IMR-90 (cell line): ENCODE measurements at regions not wholly inside any gene's neighbourhood (a gene's known extent, or its start where the extent isn't known, plus 50 kb on each side); places are given as distances from the start of the nearest gene placed in this dataset.

Source experiments
- ATAC-seq: fragments of 200-7000 bp; cut with Tn5 transposase; 2 replicates; pipeline ENCODE4 v1.9.1; 2020; ENCODE audit warnings: low read depth, mild to moderate bottlenecking, moderate library complexity
- BruUV-seq: library from RNA; stranded (reverse); fragments of 400-500 nt; replicated peaks from 2 replicates; lab custom pipeline; 2021; lab: Mats Ljungman, UMichigan
- CTCF ChIA-PET: fragments of 300-600 bp; formaldehyde crosslinking; extraction: SDS; loops from one replicate; lab custom pipeline; 2021; ENCODE audit warnings: antibody characterized with exemption; lab: Yijun Ruan, JAX
- POLR2A ChIA-PET: fragments of 300-600 bp; sonication (Branson Sonifier 250); formaldehyde crosslinking; loops from one replicate; lab custom pipeline; 2022; ENCODE audit warnings: antibody characterized with exemption; ENCODE audit not compliant: unreplicated experiment; lab: Charles Lee
- DNase-seq: peaks from one replicate; pipeline ENCODE4 v3.0.0; 2013
- H2AFZ ChIP-seq: replicated peaks from 2 replicates; pipeline ENCODE3; 2013; ENCODE audit warnings: low read length, mild to moderate bottlenecking; ENCODE audit not compliant: poor library complexity
- H2AK5ac ChIP-seq: 2 replicates; pipeline ENCODE4 v1.6.1; 2013; ENCODE audit warnings: low read depth, low read length, inconsistent platforms
- H2AK9ac ChIP-seq: replicated peaks from 2 replicates; pipeline ENCODE3; 2013; ENCODE audit warnings: mild to moderate bottlenecking, low read depth, low read length, moderate library complexity; ENCODE audit not compliant: poor library complexity
- H2BK120ac ChIP-seq: 2 replicates; pipeline ENCODE4 v1.6.1; 2013; ENCODE audit warnings: low read depth, low read length, inconsistent platforms
- H2BK15ac ChIP-seq: 3 replicates; pipeline ENCODE4 v1.6.1; 2013; ENCODE audit warnings: low read depth, low read length, inconsistent platforms
- H2BK20ac ChIP-seq: 2 replicates; pipeline ENCODE4 v1.6.1; 2013; ENCODE audit warnings: low read depth, mild to moderate bottlenecking, inconsistent platforms, low read length, moderate library complexity
- H2BK5ac ChIP-seq: 2 replicates; pipeline ENCODE4 v1.6.1; 2013; ENCODE audit warnings: mild to moderate bottlenecking, low read depth, low read length, inconsistent platforms; ENCODE audit not compliant: poor library complexity, severe bottlenecking
- H3K14ac ChIP-seq: replicated peaks from 2 replicates; pipeline ENCODE4 v1.6.1; 2013; ENCODE audit warnings: low read depth, low read length, inconsistent platforms
- H3K18ac ChIP-seq: 2 replicates; pipeline ENCODE4 v1.6.1; 2013; ENCODE audit warnings: low read depth, low read length, control low read depth
- H3K23ac ChIP-seq: 2 replicates; pipeline ENCODE4 v1.6.1; 2013; ENCODE audit warnings: low read depth, low read length, inconsistent platforms
- H3K27ac ChIP-seq: 2 replicates; pipeline ENCODE4 v1.5.1; 2013; ENCODE audit warnings: mild to moderate bottlenecking, control low read depth, low read length; ENCODE audit not compliant: insufficient read depth
- H3K27me3 ChIP-seq: 2 replicates; pipeline ENCODE4 v1.6.1; 2013; ENCODE audit warnings: low read length; ENCODE audit not compliant: control insufficient read depth, insufficient read depth
- H3K36me3 ChIP-seq: 2 replicates; pipeline ENCODE4 v1.6.1; 2013; ENCODE audit warnings: low read length, mixed read lengths; ENCODE audit not compliant: control insufficient read depth, insufficient read depth
- H3K4ac ChIP-seq: 2 replicates; pipeline ENCODE4 v1.6.1; 2013; ENCODE audit warnings: low read depth, low read length, inconsistent platforms
- H3K4me1 ChIP-seq: 2 replicates; pipeline ENCODE4 v1.6.1; 2013; ENCODE audit warnings: low read length, mixed read lengths; ENCODE audit not compliant: control insufficient read depth, insufficient read depth
- H3K4me2 ChIP-seq: 2 replicates; pipeline ENCODE4 v1.6.1; 2013; ENCODE audit warnings: low read depth, mild to moderate bottlenecking, control low read depth, low read length, moderate library complexity
- H3K4me3 ChIP-seq: 2 replicates; pipeline ENCODE4 v1.5.1; 2013; ENCODE audit warnings: low read depth, mild to moderate bottlenecking, control low read depth, low read length, moderate library complexity; ENCODE audit not compliant: insufficient read depth
- H3K56ac ChIP-seq: 2 replicates; pipeline ENCODE4 v1.6.1; 2013; ENCODE audit warnings: low read length, inconsistent platforms; ENCODE audit not compliant: insufficient read depth; ENCODE audit errors: extremely low read depth
- H3K79me1 ChIP-seq, 2 experiments: 2 replicates each; pipeline ENCODE4 v1.6.1; 2013; ENCODE audit warnings: low read length in 2 of 2, inconsistent platforms in 1 of 2, low read depth in 1 of 2
- H3K9ac ChIP-seq: 2 replicates; pipeline ENCODE4 v1.6.1; 2013; ENCODE audit warnings: low read depth, low read length, control low read depth
- H3K9me1 ChIP-seq: 2 replicates; pipeline ENCODE4 v1.6.1; 2013; ENCODE audit warnings: low read length, inconsistent platforms; ENCODE audit not compliant: insufficient read depth
- H3K9me3 ChIP-seq: 2 replicates; pipeline ENCODE4 v1.6.1; 2013; ENCODE audit warnings: low read length; ENCODE audit not compliant: control insufficient read depth, insufficient read depth
- H4K20me1 ChIP-seq: 2 replicates; pipeline ENCODE4 v1.6.1; 2013; ENCODE audit warnings: low read length, inconsistent platforms; ENCODE audit not compliant: insufficient read depth
- H4K5ac ChIP-seq: 2 replicates; pipeline ENCODE4 v1.6.1; 2013; ENCODE audit warnings: mild to moderate bottlenecking, low read depth, low read length, control low read depth
- H4K8ac ChIP-seq, 2 experiments: 2 replicates each; pipeline ENCODE4 v1.6.1; 2013; ENCODE audit warnings: low read depth in 2 of 2, low read length in 2 of 2, control low read depth in 1 of 2, inconsistent platforms in 1 of 2
- H4K91ac ChIP-seq: 2 replicates; pipeline ENCODE4 v1.6.1; 2013; ENCODE audit warnings: low read depth, low read length, inconsistent platforms; ENCODE audit not compliant: insufficient read depth
- BHLHE40 ChIP-seq: fragments of 150-350 bp; IDR thresholded peaks from 2 replicates; pipeline ENCODE4 v1.6.1; 2016; ENCODE audit warnings: mild to moderate bottlenecking, low read depth, low read length
- CEBPB ChIP-seq: IDR thresholded peaks from 2 replicates; pipeline ENCODE4 v1.6.1; 2012; ENCODE audit warnings: low read depth, low read length, improper control_type of control experiment
- CHD1 ChIP-seq: IDR thresholded peaks from 2 replicates; pipeline ENCODE4 v1.6.1; 2012; ENCODE audit warnings: low read depth, low read length, improper control_type of control experiment
- CTCF ChIP-seq: conservative IDR thresholded peaks from 2 replicates; pipeline ENCODE4 v1.5.1; 2012; ENCODE audit warnings: mild to moderate bottlenecking, low read depth, low read length, improper control_type of control experiment
- ELK1 ChIP-seq: fragments of 150-350 bp; IDR thresholded peaks from 2 replicates; pipeline ENCODE4 v1.6.1; 2016; ENCODE audit warnings: low read depth, mild to moderate bottlenecking, low read length, moderate library complexity, borderline replicate concordance
- FOS ChIP-seq: fragments of 150-350 bp; IDR thresholded peaks from 2 replicates; pipeline ENCODE4 v1.6.1; 2016; ENCODE audit warnings: low read depth, low read length
- MAFK ChIP-seq: IDR thresholded peaks from 2 replicates; pipeline ENCODE4 v1.6.1; 2012; ENCODE audit warnings: low read depth, low read length, improper control_type of control experiment
- MAZ ChIP-seq: IDR thresholded peaks from 2 replicates; pipeline ENCODE4 v1.6.1; 2012; ENCODE audit warnings: low read depth, mild to moderate bottlenecking, low read length, improper control_type of control experiment, moderate library complexity, borderline replicate concordance
- MXI1 ChIP-seq: IDR thresholded peaks from 2 replicates; pipeline ENCODE4 v1.6.1; 2012; ENCODE audit warnings: low read depth, mild to moderate bottlenecking, low read length, moderate library complexity, borderline replicate concordance
- NFE2L2 ChIP-seq: fragments of 150-350 bp; IDR thresholded peaks from 2 replicates; pipeline ENCODE4 v1.6.1; 2016; ENCODE audit warnings: low read depth, mild to moderate bottlenecking, low read length
- POLR2A ChIP-seq: IDR thresholded peaks from 2 replicates; pipeline ENCODE4 v1.6.1; 2012; ENCODE audit warnings: mild to moderate bottlenecking, low read depth, low read length
- RAD21 ChIP-seq: IDR thresholded peaks from 2 replicates; pipeline ENCODE4 v1.6.1; 2012; ENCODE audit warnings: low read length, improper control_type of control experiment
- RCOR1 ChIP-seq: IDR thresholded peaks from 2 replicates; pipeline ENCODE4 v1.6.1; 2012; ENCODE audit warnings: mild to moderate bottlenecking, low read length, improper control_type of control experiment; ENCODE audit not compliant: insufficient replicate concordance
- RFX5 ChIP-seq: IDR thresholded peaks from 2 replicates; pipeline ENCODE4 v1.8.0; 2012; ENCODE audit warnings: low read depth, mild to moderate bottlenecking, low read length, moderate library complexity
- SMC3 ChIP-seq: fragments of 150-350 bp; IDR thresholded peaks from 2 replicates; pipeline ENCODE4 v1.6.1; 2016; ENCODE audit warnings: low read depth, mild to moderate bottlenecking, antibody characterized with exemption, low read length, moderate library complexity
- USF2 ChIP-seq: fragments of 150-350 bp; IDR thresholded peaks from 2 replicates; pipeline ENCODE4 v1.6.1; 2017; ENCODE audit warnings: mild to moderate bottlenecking, antibody characterized with exemption, low read length, low read depth
- WGBS, 2 experiments: methylation state at CpG; one replicate each; pipeline versions ENCODE4 v1.1.5 to v1.1.7; 2013; ENCODE audit warnings: missing lambda C conversion rate in 2 of 2; ENCODE audit not compliant: insufficient read length in 1 of 2; ENCODE audit errors: extremely low coverage in 2 of 2; 5-methylcytosine and 5-hydroxymethylcytosine counted together
- dilution Hi-C: fragments of 300-500 bp; cut with HindIII; formaldehyde crosslinking; loops from one replicate; pipeline ENCODE4 v1.14.3; 2018; ENCODE audit warnings: low sequenced_read_pairs; ENCODE audit not compliant: unreplicated experiment
- in situ Hi-C: fragments of 300-500 bp; cut with MboI; formaldehyde crosslinking; loops from 3 replicates; pipeline ENCODE4 v1.14.3; 2019; ENCODE audit warnings: low sequenced_read_pairs, inconsistent platforms, mixed read lengths
- intact Hi-C: fragments of 100-400 bp; cut with micrococcal nuclease; formaldehyde crosslinking; loops from 2 replicates; pipeline ENCODE4 v1.10.0; 2022

DNA sequence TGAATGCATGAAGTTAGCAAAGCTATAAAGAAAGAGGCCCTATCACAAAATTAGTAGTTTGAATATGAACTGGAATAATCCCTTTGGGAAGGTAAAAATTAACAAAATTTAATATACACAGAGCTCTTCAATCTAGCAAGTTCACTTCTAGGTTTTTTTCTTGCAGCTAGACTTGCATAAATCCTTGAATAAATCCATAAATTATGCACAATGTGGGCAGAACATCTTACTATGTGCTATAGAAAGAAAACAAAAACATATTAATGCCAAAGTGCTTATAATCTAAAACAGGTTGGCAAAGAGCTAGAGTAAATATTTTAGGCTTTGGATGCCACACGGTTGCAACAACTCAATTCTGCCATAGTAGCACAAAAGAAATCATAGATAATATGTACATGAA, 138.5 kb upstream of the FREM1 start:
- CTCF ChIA-PET: no interaction called here
- dilution Hi-C loops (no loop called here), in situ Hi-C loops (no loop called here), intact Hi-C loops (no loop called here)
- no peak overlapping the region for H2AFZ ChIP-seq
- no peak overlapping the region for H4K5ac ChIP-seq
- no peak overlapping the region for H3K18ac ChIP-seq
- H3K23ac ChIP-seq: no peak overlapping the region
- H3K4ac ChIP-seq: no peak overlapping the region
- H2BK15ac ChIP-seq: no peak overlapping the region
- H3K27me3 ChIP-seq: no peaks in the 10 kb centered on the region
- H2AK5ac ChIP-seq: no peak overlapping the region
- no peak overlapping the region for H4K91ac ChIP-seq
- TF ChIP-seq POLR2A: no peak
- no peak for TF ChIP-seq CHD1
- no peak for TF ChIP-seq MAZ
- no peak for TF ChIP-seq SMC3
- no peak for TF ChIP-seq RFX5
- no peak for TF ChIP-seq USF2
- no peak for TF ChIP-seq RAD21
- TF ChIP-seq ELK1: no peak
- TF ChIP-seq CEBPB: no peak
- TF ChIP-seq NFE2L2: no peak
- no peak for TF ChIP-seq MXI1
- no peak for TF ChIP-seq MAFK
- TF ChIP-seq RCOR1: no peak
- TF ChIP-seq FOS: no peak
- TF ChIP-seq BHLHE40: no peak
- no peak for TF ChIP-seq CTCF
- POLR2A ChIA-PET: no interaction called here
- no peak overlapping the region for H4K8ac ChIP-seq
- H3K79me1 ChIP-seq: no peaks in the 10 kb centered on the region
- no peak overlapping the region for H2BK20ac ChIP-seq
- DNase-seq (no peak), ATAC-seq (no peak)
- no peak overlapping the region for H3K9ac ChIP-seq
- no peaks in the 10 kb centered on the region for H3K9me1 ChIP-seq
- H3K14ac ChIP-seq: no peak overlapping the region
- no peak overlapping the region for H2AK9ac ChIP-seq
- H3K4me1 ChIP-seq: no peaks in the 10 kb centered on the region
- no peaks in the 10 kb centered on the region for H3K36me3 ChIP-seq
- H3K9me3 ChIP-seq: no peaks in the 10 kb centered on the region
- BruUV-seq: no TSS peak
- no CpG with 5 or more reads among the region's 1 CpG for WGBS, 2 experiments
- no peak overlapping the region for H3K27ac ChIP-seq
- H3K4me3 ChIP-seq: no peak overlapping the region
- no peak overlapping the region for H3K4me2 ChIP-seq
- no peak overlapping the region for H2BK120ac ChIP-seq
- H3K56ac ChIP-seq: no peak overlapping the region
- H4K20me1 ChIP-seq: no peaks in the 10 kb centered on the region
- no peak overlapping the region for H2BK5ac ChIP-seq
